ENCODE measurements at regions not wholly inside any gene's neighbourhood (a gene's known extent, or its start where the extent isn't known, plus 50 kb on each side); places are given as distances from the start of the nearest gene placed in this dataset.

DNA sequence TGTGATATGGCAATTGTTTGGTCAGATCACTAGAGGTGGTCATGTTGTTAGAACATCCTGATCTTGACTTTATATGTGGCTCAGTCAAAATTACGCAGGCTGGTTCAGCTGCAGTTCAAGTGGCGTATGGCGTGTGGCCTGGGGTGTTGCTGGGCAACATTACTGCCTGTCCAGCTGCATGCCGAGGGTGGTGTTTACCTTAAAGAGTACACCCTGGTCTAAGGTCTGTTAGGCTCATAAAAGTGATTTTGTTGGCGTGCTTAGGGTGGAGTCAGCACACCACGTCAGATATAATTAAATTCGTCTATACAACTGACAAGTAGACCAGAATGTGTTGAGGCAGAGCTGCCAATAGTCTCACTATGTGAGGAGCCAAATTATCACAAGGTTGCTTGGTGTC is 55.6 kb upstream of the NEDD9 start:
- no peak overlapping the region for H2BK12ac ChIP-seq (ENCODE audit: low read length in 2 of 2)
- H2AFZ ChIP-seq (ENCODE audit: low read depth, low read length) = no peak overlapping the region
- WGBS = 90% methylated on average over 7 of the region's 7 CpGs

DNA sequence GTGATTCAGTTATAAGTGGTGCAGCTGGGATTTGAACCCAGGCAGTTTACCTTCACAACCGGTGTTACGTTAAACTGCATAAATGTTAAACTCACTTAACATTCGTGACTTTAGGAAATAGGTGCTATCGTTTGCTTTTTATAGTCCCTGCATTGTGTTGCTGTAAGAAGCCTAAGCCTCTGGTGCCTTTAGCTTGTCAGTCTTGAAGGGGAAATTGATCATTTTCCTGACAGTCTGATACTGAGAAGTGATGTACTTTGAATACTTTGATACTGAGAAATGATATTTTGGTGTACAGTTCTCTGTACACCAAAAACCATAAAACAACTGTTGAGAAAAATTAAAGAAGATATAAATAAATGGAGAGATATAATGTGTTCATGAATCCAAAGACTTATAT is 52.5 kb upstream of the NEDD9 start:
- Histone ChIP-seq H3K4me3 (ENCODE audit: insufficient read depth in 1 of 2, low read depth in 1 of 2, low read length in 2 of 2) (no peak overlapping the region), H2BK12ac (ENCODE audit: low read length in 2 of 2) (no peak overlapping the region), H4K8ac (ENCODE audit: low read length) (no peak overlapping the region), H2BK120ac (ENCODE audit: low read depth, low read length) (no peak overlapping the region), H3K14ac (ENCODE audit: low read length in 2 of 2) (no peak overlapping the region), H3K4ac (ENCODE audit: low read depth in 1 of 2, low read length in 2 of 2) (no peak overlapping the region), H3K79me1 (replicated peaks; ENCODE audit: low read length, poor library complexity, severe bottlenecking) (no peaks in the 10 kb centered on the region), H3K36me3 (ENCODE audit: control insufficient read depth in 1 of 2, insufficient read depth in 2 of 2, low read depth in 1 of 2, low read length in 2 of 2) (no peaks in the 10 kb centered on the region), H2BK15ac (ENCODE audit: low read depth, poor library complexity, severe bottlenecking) (no peak overlapping the region), H3K23ac (ENCODE audit: low read length in 2 of 2) (no peak overlapping the region), H3K9me3 (ENCODE audit: control insufficient read depth, low read length) (no peaks in the 10 kb centered on the region), H3K27ac (ENCODE audit: low read length, poor library complexity, severe bottlenecking) (no peak overlapping the region), H3K9ac (ENCODE audit: low read length) (no peak overlapping the region), H4K91ac (ENCODE audit: low read length) (no peak overlapping the region), H2AFZ (ENCODE audit: low read depth, low read length) (no peak overlapping the region), H3K18ac (ENCODE audit: low read depth in 1 of 2, low read length in 2 of 2) (no peak overlapping the region), H2AK5ac (ENCODE audit: low read length, severe bottlenecking) (no peak overlapping the region), H3K4me1 (ENCODE audit: control insufficient read depth, insufficient read depth, low read depth, low read length) (no peaks in the 10 kb centered on the region), H3K27me3 (ENCODE audit: control insufficient read depth in 1 of 2, insufficient read depth in 1 of 2, low read length in 2 of 2) (no peaks in the 10 kb centered on the region), H2BK5ac (ENCODE audit: low read depth, low read length, poor library complexity, severe bottlenecking) (no peak overlapping the region), H3K4me2 (ENCODE audit: low read length, poor library complexity, severe bottlenecking) (no peak overlapping the region)
- 88% methylated on average over 4 of the region's 4 CpGs for WGBS
- DNase-seq = no peak

More for the DNA sequence above, 55.6 kb upstream of the NEDD9 start:
- Histone ChIP-seq H3K18ac (ENCODE audit: low read depth in 1 of 2, low read length in 2 of 2) (no peak overlapping the region), H3K4me1 (ENCODE audit: control insufficient read depth, insufficient read depth, low read depth, low read length) (no peaks in the 10 kb centered on the region), H2BK120ac (ENCODE audit: low read depth, low read length) (no peak overlapping the region), H3K79me1 (replicated peaks; ENCODE audit: low read length, poor library complexity, severe bottlenecking) (no peaks in the 10 kb centered on the region), H3K27me3 (ENCODE audit: control insufficient read depth in 1 of 2, insufficient read depth in 1 of 2, low read length in 2 of 2) (no peaks in the 10 kb centered on the region), H3K27ac (ENCODE audit: low read length, poor library complexity, severe bottlenecking) (no peak overlapping the region), H3K23ac (ENCODE audit: low read length in 2 of 2) (no peak overlapping the region), H3K9me3 (ENCODE audit: control insufficient read depth, low read length) (no peaks in the 10 kb centered on the region), H3K14ac (ENCODE audit: low read length in 2 of 2) (no peak overlapping the region), H3K9ac (ENCODE audit: low read length) (no peak overlapping the region), H4K91ac (ENCODE audit: low read length) (no peak overlapping the region), H2BK5ac (ENCODE audit: low read depth, low read length, poor library complexity, severe bottlenecking) (no peak overlapping the region), H3K4me2 (ENCODE audit: low read length, poor library complexity, severe bottlenecking) (no peak overlapping the region), H4K8ac (ENCODE audit: low read length) (no peak overlapping the region), H2BK15ac (ENCODE audit: low read depth, poor library complexity, severe bottlenecking) (no peak overlapping the region), H3K4ac (ENCODE audit: low read depth in 1 of 2, low read length in 2 of 2) (no peak overlapping the region), H2AK5ac (ENCODE audit: low read length, severe bottlenecking) (no peak overlapping the region), H3K4me3 (ENCODE audit: insufficient read depth in 1 of 2, low read depth in 1 of 2, low read length in 2 of 2) (no peak overlapping the region), H3K36me3 (ENCODE audit: control insufficient read depth in 1 of 2, insufficient read depth in 2 of 2, low read depth in 1 of 2, low read length in 2 of 2) (no peaks in the 10 kb centered on the region)
- no peak for DNase-seq

DNA sequence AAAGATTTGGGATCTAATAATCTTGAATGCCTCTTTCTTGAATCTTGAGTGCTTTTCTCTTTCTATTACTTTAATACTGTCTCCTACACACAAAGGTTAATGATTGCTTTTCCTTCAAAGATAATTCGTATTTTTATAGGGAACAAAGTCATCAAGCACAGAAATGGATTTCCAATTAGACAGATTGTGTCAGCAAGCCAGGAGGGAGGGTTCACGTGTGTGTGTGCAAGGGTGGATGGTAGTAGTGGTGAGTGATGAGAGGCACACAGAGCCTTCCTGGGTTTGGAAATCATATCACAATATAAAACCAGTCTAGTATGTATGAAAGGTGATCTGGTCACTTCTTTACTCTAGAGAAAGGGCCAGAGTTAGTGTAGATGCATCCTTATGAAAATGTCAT is 51.2 kb upstream of the NEDD9 start:
- Histone ChIP-seq H3K18ac (ENCODE audit: low read depth in 1 of 2, low read length in 2 of 2) (no peak overlapping the region), H3K27ac (ENCODE audit: low read length, poor library complexity, severe bottlenecking) (no peak overlapping the region), H2BK12ac (ENCODE audit: low read length in 2 of 2) (no peak overlapping the region), H2AK5ac (ENCODE audit: low read length, severe bottlenecking) (no peak overlapping the region), H2AFZ (ENCODE audit: low read depth, low read length) (no peak overlapping the region), H3K9me3 (ENCODE audit: control insufficient read depth, low read length) (no peaks in the 10 kb centered on the region), H3K4ac (ENCODE audit: low read depth in 1 of 2, low read length in 2 of 2) (no peak overlapping the region), H3K36me3 (ENCODE audit: control insufficient read depth in 1 of 2, insufficient read depth in 2 of 2, low read depth in 1 of 2, low read length in 2 of 2) (no peaks in the 10 kb centered on the region), H3K23ac (ENCODE audit: low read length in 2 of 2) (no peak overlapping the region), H4K8ac (ENCODE audit: low read length) (no peak overlapping the region), H2BK120ac (ENCODE audit: low read depth, low read length) (no peak overlapping the region), H2BK15ac (ENCODE audit: low read depth, poor library complexity, severe bottlenecking) (no peak overlapping the region), H3K27me3 (ENCODE audit: control insufficient read depth in 1 of 2, insufficient read depth in 1 of 2, low read length in 2 of 2) (no peaks in the 10 kb centered on the region), H3K9ac (ENCODE audit: low read length) (no peak overlapping the region), H3K14ac (ENCODE audit: low read length in 2 of 2) (no peak overlapping the region), H4K91ac (ENCODE audit: low read length) (no peak overlapping the region), H3K79me1 (replicated peaks; ENCODE audit: low read length, poor library complexity, severe bottlenecking) (no peaks in the 10 kb centered on the region), H2BK5ac (ENCODE audit: low read depth, low read length, poor library complexity, severe bottlenecking) (no peak overlapping the region), H3K4me3 (ENCODE audit: insufficient read depth in 1 of 2, low read depth in 1 of 2, low read length in 2 of 2) (no peak overlapping the region), H3K4me1 (ENCODE audit: control insufficient read depth, insufficient read depth, low read depth, low read length) (peaks cover under 1% of the 10 kb centered on the region), H3K4me2 (ENCODE audit: low read length, poor library complexity, severe bottlenecking) (no peak overlapping the region)
- DNase-seq = no peak
- WGBS = 85% methylated on average over 2 of the region's 2 CpGs

DNA sequence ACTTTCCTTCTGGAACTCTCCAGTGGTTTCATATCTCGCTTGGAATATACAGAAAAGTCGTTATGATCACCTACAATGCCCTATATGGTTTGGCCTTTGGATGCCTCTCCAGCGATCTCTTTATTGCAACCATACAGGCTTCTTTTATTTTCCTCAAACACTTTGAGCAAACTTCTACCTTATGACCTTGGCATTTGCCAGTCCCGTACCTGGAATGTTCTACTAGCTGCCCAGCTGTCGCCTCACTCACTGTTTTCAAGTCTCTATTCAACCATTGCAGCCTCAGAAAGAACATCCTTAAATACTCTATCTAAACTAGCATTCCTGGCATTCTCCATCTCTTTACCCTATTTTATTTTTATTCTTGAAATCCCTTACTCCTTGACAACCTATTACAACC is 50.4 kb upstream of the NEDD9 start:
- 90% methylated on average over 5 of the region's 5 CpGs for WGBS

More for the DNA sequence above, 50.4 kb upstream of the NEDD9 start:
- Histone ChIP-seq H3K4me3 (ENCODE audit: insufficient read depth in 1 of 2, low read depth in 1 of 2, low read length in 2 of 2) (no peak overlapping the region), H3K4me1 (ENCODE audit: control insufficient read depth, insufficient read depth, low read depth, low read length) (peaks cover 5% of the 10 kb centered on the region), H2AFZ (ENCODE audit: low read depth, low read length) (no peak overlapping the region), H3K9me3 (ENCODE audit: control insufficient read depth, low read length) (no peaks in the 10 kb centered on the region), H4K8ac (ENCODE audit: low read length) (no peak overlapping the region), H3K4me2 (ENCODE audit: low read length, poor library complexity, severe bottlenecking) (no peak overlapping the region), H4K91ac (ENCODE audit: low read length) (no peak overlapping the region), H2BK15ac (ENCODE audit: low read depth, poor library complexity, severe bottlenecking) (no peak overlapping the region), H3K27ac (ENCODE audit: low read length, poor library complexity, severe bottlenecking) (no peak overlapping the region), H3K36me3 (ENCODE audit: control insufficient read depth in 1 of 2, insufficient read depth in 2 of 2, low read depth in 1 of 2, low read length in 2 of 2) (no peaks in the 10 kb centered on the region), H3K23ac (ENCODE audit: low read length in 2 of 2) (no peak overlapping the region), H3K18ac (ENCODE audit: low read depth in 1 of 2, low read length in 2 of 2) (no peak overlapping the region), H3K4ac (ENCODE audit: low read depth in 1 of 2, low read length in 2 of 2) (no peak overlapping the region), H2BK120ac (ENCODE audit: low read depth, low read length) (no peak overlapping the region), H3K27me3 (ENCODE audit: control insufficient read depth in 1 of 2, insufficient read depth in 1 of 2, low read length in 2 of 2) (no peaks in the 10 kb centered on the region), H2BK12ac (ENCODE audit: low read length in 2 of 2) (no peak overlapping the region), H3K79me1 (replicated peaks; ENCODE audit: low read length, poor library complexity, severe bottlenecking) (no peaks in the 10 kb centered on the region), H3K9ac (ENCODE audit: low read length) (no peak overlapping the region), H2BK5ac (ENCODE audit: low read depth, low read length, poor library complexity, severe bottlenecking) (no peak overlapping the region), H3K14ac (ENCODE audit: low read length in 2 of 2) (no peak overlapping the region), H2AK5ac (ENCODE audit: low read length, severe bottlenecking) (no peak overlapping the region)
- DNase-seq = no peak
